ENCODE measurements at regions not wholly inside any gene's neighbourhood (a gene's known extent, or its start where the extent isn't known, plus 50 kb on each side); places are given as distances from the start of the nearest gene placed in this dataset.

- no peak for DNase-seq
Measured at GRCh38 chr13:37406031-37406430, 192.5 kb downstream of the POSTN start.

- peak; percentile 84 for DNase-seq
Measured at GRCh38 chr13:37403776-37404527, 194.6 kb downstream of the POSTN start.

GRCh38 chr13:37401721-37402120 is 196.8 kb downstream of the POSTN start:
- DNase-seq: no peak

GRCh38 chr13:37397535-37397934 is 201.0 kb downstream of the POSTN start:
- no peak for DNase-seq

GRCh38 chr13:37395544-37395943 is 203.0 kb downstream of the POSTN start:
- no peak for DNase-seq

- no peak for DNase-seq
Measured at GRCh38 chr13:37392389-37392788, 206.2 kb downstream of the POSTN start.

- DNase-seq: no peak
Measured at GRCh38 chr13:37390735-37391134, 207.8 kb downstream of the POSTN start.

GRCh38 chr13:37385956-37386670 is 212.5 kb downstream of the POSTN start:
- DNase-seq: peak; percentile 81

- no peak for DNase-seq
Measured at GRCh38 chr13:37385248-37385647, 213.3 kb downstream of the POSTN start.

- DNase-seq: no peak
Measured at GRCh38 chr13:37383856-37384370, 214.7 kb downstream of the POSTN start.

GRCh38 chr13:37383046-37383445 is 215.5 kb downstream of the POSTN start:
- peak; percentile 48 for DNase-seq

- peak; percentile 67 for DNase-seq
Measured at GRCh38 chr13:37382146-37382545, 216.4 kb downstream of the POSTN start.

- DNase-seq: no peak
Measured at GRCh38 chr13:37381502-37381901, 217.1 kb downstream of the POSTN start.

GRCh38 chr13:37379841-37380240 is 218.7 kb downstream of the POSTN start:
- no peak for DNase-seq

- DNase-seq: no peak
Measured at GRCh38 chr13:37375724-37376123, 222.8 kb downstream of the POSTN start.

- DNase-seq: no peak
Measured at GRCh38 chr13:37375071-37375470, 223.5 kb downstream of the POSTN start.

GRCh38 chr13:37369616-37370015 is 229.0 kb downstream of the POSTN start:
- peak; percentile 63 for DNase-seq

GRCh38 chr13:37368501-37368900 is 230.1 kb downstream of the POSTN start:
- no peak for DNase-seq

GRCh38 chr13:37366044-37366770 is 232.4 kb downstream of the POSTN start:
- DNase-seq: no peak

GRCh38 chr13:37365496-37365895 is 233.1 kb downstream of the POSTN start:
- DNase-seq: no peak

GRCh38 chr13:37364956-37365355 is 233.6 kb downstream of the POSTN start:
- no peak for DNase-seq

GRCh38 chr13:37364007-37364406 is 234.6 kb downstream of the POSTN start:
- DNase-seq: peak; percentile 72

- no peak for DNase-seq
Measured at GRCh38 chr13:37361608-37362007, 237.0 kb downstream of the POSTN start.

- DNase-seq: peak; percentile 39
Measured at GRCh38 chr13:37360556-37360955, 238.0 kb downstream of the POSTN start.
